Activated CD4-positive, alpha-beta memory T cell treated with anti-CD3 and anti-CD28 coated beads for 36 hours (primary cell): ENCODE measurements at regions not wholly inside any gene's neighbourhood (a gene's known extent, or its start where the extent isn't known, plus 50 kb on each side); places are given as distances from the start of the nearest gene placed in this dataset.

Experiments used
- CTCF ChIA-PET: fragments of 350-600 bp; sonication (Branson Sonifier 250); formaldehyde crosslinking; loops from one replicate; lab custom pipeline; 2021; ENCODE audit warnings: antibody characterized with exemption, inconsistent platforms; lab: Charles Lee
- POLR2A ChIA-PET: fragments of 350-600 bp; sonication (Branson Sonifier 250); formaldehyde crosslinking; loops from one replicate; lab custom pipeline; 2021; ENCODE audit warnings: antibody characterized with exemption; lab: Charles Lee
- DNase-seq: peaks from one replicate; pipeline ENCODE4 v3.0.0-alpha.2; 2020
- H3K27ac Mint-ChIP-seq: one replicate; pipeline ENCODE4 v1.8.0; 2021; ENCODE audit warnings: mixed read lengths
- H3K27me3 Mint-ChIP-seq: one replicate; pipeline ENCODE4 v1.8.0; 2021; ENCODE audit warnings: mixed read lengths
- H3K36me3 Mint-ChIP-seq: one replicate; pipeline ENCODE4 v1.8.0; 2021; ENCODE audit warnings: mixed read lengths
- H3K4me1 Mint-ChIP-seq: one replicate; pipeline ENCODE4 v1.8.0; 2021; ENCODE audit warnings: low read depth, mixed read lengths
- H3K4me3 Mint-ChIP-seq: one replicate; pipeline ENCODE4 v1.8.0; 2021; ENCODE audit warnings: mild to moderate bottlenecking, mixed read lengths
- H3K9me3 Mint-ChIP-seq: one replicate; pipeline ENCODE4 v1.8.0; 2021; ENCODE audit warnings: mixed read lengths
- intact Hi-C: fragments of 100-400 bp; cut with micrococcal nuclease; formaldehyde crosslinking; loops from one replicate; pipeline ENCODE4 v1.15.1; 2023

DNA sequence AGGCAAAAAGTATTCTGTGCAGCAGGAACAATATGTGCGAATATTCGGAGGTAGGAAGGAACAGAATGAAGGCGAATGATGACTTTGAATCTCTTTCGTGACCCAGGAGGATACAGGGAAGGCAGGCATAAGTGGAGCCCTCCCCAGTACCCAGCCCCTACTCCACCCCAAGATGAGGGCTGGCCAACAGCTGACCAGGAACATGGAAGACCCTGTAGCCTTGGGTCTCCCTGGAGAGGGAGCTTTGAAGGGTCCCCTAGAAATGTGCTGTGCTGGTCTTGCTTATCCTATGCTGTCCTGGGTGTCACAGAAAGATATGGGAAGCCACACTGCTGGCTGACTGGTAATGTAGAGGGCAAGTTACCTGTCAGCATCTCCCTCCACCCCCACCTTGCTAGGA lies 113.7 kb upstream of the NCAM1 start:
- CTCF ChIA-PET: no interaction called here
- peaks cover 8% of the 10 kb centered on the region for H3K27me3 Mint-ChIP-seq
- no peaks in the 10 kb centered on the region for H3K4me1 Mint-ChIP-seq
- DNase-seq: no peak
- intact Hi-C loops: no loop called here
- no peak overlapping the region for H3K4me3 Mint-ChIP-seq
- POLR2A ChIA-PET: no interaction called here
- H3K36me3 Mint-ChIP-seq: no peaks in the 10 kb centered on the region
- H3K27ac Mint-ChIP-seq: no peak overlapping the region
- H3K9me3 Mint-ChIP-seq: no peaks in the 10 kb centered on the region

DNA sequence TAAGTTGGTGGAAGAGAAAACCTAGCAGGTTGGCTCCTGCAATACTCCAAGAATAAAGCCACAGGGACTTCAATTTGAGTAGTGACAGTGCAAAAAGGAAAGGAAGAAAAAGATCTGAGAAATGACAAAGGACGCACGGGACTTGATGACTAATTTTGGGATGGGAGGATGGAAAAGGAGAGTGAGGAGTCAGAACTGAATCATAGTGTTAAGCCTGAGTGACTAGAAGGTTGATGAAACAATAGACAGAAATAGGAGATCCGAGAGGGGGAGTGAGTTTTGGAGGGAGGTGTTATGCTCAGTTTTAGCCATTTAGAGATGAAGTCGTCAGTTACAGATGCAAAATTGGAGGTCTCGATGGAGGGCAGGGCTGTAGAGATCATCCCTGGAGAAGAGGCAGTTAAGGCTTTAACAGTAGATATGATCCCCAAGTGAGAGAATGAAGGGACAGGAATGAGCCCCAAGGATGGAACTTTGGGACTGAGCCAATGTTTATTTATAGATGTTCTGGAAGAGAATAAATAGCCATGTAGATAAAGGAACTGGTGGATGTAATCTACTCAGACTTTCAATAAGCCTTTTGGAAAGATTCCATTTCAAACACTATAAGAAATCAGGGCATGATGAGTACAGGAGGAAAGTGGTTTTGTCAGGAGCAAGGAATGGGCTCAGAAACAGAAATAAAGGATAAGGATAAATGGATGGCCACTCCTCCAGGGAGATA lies 108.9 kb upstream of the NCAM1 start:
- Mint-ChIP-seq H3K9me3 (no peaks in the 10 kb centered on the region), H3K27ac (no peak overlapping the region), H3K36me3 (no peaks in the 10 kb centered on the region), H3K27me3 (peaks cover 13% of the 10 kb centered on the region), H3K4me1 (no peaks in the 10 kb centered on the region), H3K4me3 (no peak overlapping the region)
- intact Hi-C loops: no loop called here
- CTCF ChIA-PET: no interaction called here
- POLR2A ChIA-PET: no interaction called here
- DNase-seq: no peak

DNA sequence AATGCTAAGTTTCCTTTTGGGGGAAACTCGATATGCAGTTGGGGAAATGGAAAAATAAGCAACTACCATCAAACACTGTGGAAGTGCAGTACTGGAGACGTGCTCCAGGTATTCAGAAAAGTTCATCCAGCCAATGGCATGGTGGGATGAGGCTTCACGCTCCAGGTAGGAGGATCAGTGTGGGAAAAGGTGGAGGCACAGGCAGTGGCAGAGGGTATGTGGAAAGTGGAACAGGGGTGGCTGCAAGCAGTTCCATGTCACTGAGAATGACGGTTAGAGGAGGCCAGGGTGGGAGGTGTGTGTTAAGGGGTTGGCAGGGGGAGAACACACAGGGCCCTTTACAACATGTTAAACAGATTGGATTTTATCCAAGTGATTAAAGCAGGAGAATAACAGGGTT lies 105.1 kb upstream of the NCAM1 start:
- Mint-ChIP-seq H3K27me3 (peaks cover 13% of the 10 kb centered on the region), H3K9me3 (peaks cover 11% of the 10 kb centered on the region), H3K36me3 (no peaks in the 10 kb centered on the region), H3K27ac (no peak overlapping the region), H3K4me1 (no peaks in the 10 kb centered on the region), H3K4me3 (no peak overlapping the region)
- no peak for DNase-seq
- intact Hi-C loops: no loop called here
- POLR2A ChIA-PET: no interaction called here
- CTCF ChIA-PET: no interaction called here

DNA sequence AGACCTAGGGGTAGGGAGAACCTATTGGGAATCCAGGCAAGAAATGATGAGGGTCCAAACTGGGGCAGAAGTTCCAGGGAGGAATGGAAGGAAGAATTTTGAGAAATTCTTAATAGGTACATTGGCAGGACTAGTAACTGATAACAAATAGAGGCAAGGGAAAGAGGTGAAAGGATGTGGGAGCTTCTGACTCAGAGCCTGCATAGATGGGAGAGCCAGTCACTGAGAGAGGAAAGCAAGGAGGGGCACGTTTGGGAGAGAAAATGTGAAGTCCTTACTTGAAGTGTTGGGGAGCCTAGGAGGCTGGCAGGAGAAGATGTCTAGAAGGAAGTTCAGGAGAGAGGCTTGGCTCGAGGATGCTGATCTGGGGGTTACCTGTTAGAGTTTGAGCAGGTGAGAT lies 104.6 kb upstream of the NCAM1 start:
- CTCF ChIA-PET: no interaction called here

DNA sequence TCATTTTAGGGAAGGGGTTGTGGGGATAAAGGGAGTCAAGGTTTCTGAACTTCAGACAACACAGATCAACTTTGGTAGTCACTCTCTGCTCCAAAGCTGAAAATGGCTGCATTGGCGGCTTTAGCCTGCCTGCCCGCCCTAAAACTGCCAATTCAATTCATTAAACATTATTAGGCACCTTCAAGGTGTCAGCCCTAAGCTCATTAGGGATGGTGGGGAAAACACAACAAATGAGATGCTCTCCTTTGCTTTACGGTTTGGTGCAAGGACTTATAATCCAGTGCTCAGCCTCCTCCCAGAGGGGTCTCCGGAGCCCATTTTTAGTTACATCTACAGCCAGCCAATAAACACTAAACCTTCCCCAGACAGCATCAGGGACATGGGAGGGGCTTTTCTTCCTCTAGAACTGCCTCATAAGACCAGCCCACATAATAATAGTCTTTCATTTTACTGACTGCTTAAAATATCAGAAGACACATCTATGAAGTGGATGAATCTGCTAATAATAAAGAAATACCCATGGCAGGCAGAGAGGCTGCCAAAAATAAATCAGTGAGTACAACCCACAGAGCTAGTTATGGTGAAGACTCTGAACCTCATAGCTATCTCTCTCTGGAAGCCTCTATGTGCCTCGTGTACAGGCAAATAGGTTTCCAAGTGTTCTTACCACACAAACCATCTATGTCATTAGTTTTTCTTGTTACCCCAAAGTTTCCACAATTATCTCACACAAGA lies 102.8 kb upstream of the NCAM1 start:
- CTCF ChIA-PET: no interaction called here
- H3K36me3 Mint-ChIP-seq: no peaks in the 10 kb centered on the region

More for the DNA sequence above, 104.6 kb upstream of the NCAM1 start:
- POLR2A ChIA-PET: no interaction called here
- Mint-ChIP-seq H3K36me3 (no peaks in the 10 kb centered on the region), H3K4me3 (no peak overlapping the region), H3K4me1 (no peaks in the 10 kb centered on the region), H3K9me3 (peaks cover 11% of the 10 kb centered on the region), H3K27me3 (peaks cover 11% of the 10 kb centered on the region), H3K27ac (no peak overlapping the region)
- intact Hi-C loops: no loop called here
- DNase-seq: no peak

DNA sequence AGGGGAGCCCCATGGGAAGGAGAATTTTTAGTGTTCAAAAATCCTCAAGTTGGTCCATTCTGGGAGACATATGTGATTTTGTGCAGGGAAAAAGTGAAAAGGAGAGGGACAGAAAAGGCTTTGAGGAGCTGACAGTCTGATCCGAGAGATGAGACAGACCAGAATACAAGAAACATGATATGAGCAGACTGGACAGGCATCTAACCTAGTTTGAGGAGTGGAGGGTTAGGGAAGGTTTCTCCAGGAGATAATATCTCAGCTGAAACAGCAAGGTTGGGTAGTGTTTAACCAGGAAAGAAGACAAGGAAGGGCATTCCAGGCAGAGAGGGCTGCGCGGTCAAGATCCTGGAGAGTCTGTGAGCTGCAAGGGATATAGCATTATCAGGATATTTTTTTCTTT lies 101.4 kb upstream of the NCAM1 start:
- DNase-seq: no peak
- Mint-ChIP-seq H3K36me3 (no peaks in the 10 kb centered on the region), H3K27me3 (peaks cover 5% of the 10 kb centered on the region), H3K9me3 (peaks cover 18% of the 10 kb centered on the region), H3K27ac (no peak overlapping the region), H3K4me3 (no peak overlapping the region), H3K4me1 (no peaks in the 10 kb centered on the region)
- ChIA-PET CTCF (no interaction called here), POLR2A (no interaction called here)
- intact Hi-C loops: no loop called here

More for the DNA sequence above, 102.8 kb upstream of the NCAM1 start:
- H3K27me3 Mint-ChIP-seq: peaks cover 5% of the 10 kb centered on the region
- no peak for DNase-seq
- peaks cover 18% of the 10 kb centered on the region for H3K9me3 Mint-ChIP-seq
- no peak overlapping the region for H3K27ac Mint-ChIP-seq
- H3K4me3 Mint-ChIP-seq: no peak overlapping the region
- POLR2A ChIA-PET: no interaction called here
- intact Hi-C loops: no loop called here
- no peaks in the 10 kb centered on the region for H3K4me1 Mint-ChIP-seq

DNA sequence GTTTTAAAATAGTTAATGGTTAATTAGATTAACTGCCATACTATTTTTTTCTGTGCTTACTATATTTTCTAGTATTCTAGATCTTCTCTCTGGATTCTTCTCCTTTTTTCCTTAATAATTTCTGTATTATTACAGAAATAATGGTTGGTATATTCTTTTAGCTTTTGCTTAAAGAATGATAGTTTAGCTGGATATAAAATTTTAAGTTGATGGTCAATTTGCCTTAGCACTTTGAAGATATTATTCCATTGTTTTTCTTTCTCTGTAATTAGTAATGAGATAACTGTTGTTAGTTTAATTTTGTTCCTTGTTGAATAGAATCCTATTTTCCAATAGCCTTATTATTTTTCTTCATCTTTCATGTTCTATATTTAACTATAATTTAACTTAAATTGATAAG lies 99.9 kb upstream of the NCAM1 start:
- Mint-ChIP-seq H3K4me1 (no peaks in the 10 kb centered on the region), H3K36me3 (no peaks in the 10 kb centered on the region), H3K27ac (no peak overlapping the region), H3K27me3 (no peaks in the 10 kb centered on the region), H3K4me3 (no peak overlapping the region), H3K9me3 (peaks cover 18% of the 10 kb centered on the region)
- intact Hi-C loops: no loop called here
- ChIA-PET CTCF (no interaction called here), POLR2A (no interaction called here)
- DNase-seq: no peak

DNA sequence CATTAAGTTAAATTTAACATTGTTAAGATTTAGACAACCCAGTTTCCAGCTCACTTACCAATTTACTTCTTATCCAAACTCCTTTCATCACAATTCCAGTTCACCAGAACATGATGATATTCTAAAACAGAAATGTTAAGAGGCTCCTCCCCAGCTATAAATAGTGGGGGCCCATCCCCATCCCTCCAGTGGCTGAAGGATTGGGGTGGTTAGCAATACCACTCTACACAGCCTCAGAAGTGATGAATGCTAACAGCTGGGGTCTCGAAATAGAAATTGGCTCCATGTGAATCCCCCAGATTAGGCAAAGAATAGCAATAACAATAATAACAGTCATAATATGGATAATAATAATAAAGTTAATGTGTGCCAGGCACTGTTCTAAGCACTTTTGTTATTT lies 97.9 kb upstream of the NCAM1 start:
- POLR2A ChIA-PET: no interaction called here
- no peak for DNase-seq
- no peak overlapping the region for H3K4me3 Mint-ChIP-seq
- H3K36me3 Mint-ChIP-seq: no peaks in the 10 kb centered on the region
- no peaks in the 10 kb centered on the region for H3K4me1 Mint-ChIP-seq
- CTCF ChIA-PET: no interaction called here
- no peaks in the 10 kb centered on the region for H3K27me3 Mint-ChIP-seq
- intact Hi-C loops: no loop called here
- H3K9me3 Mint-ChIP-seq: peaks cover 18% of the 10 kb centered on the region
- no peak overlapping the region for H3K27ac Mint-ChIP-seq

DNA sequence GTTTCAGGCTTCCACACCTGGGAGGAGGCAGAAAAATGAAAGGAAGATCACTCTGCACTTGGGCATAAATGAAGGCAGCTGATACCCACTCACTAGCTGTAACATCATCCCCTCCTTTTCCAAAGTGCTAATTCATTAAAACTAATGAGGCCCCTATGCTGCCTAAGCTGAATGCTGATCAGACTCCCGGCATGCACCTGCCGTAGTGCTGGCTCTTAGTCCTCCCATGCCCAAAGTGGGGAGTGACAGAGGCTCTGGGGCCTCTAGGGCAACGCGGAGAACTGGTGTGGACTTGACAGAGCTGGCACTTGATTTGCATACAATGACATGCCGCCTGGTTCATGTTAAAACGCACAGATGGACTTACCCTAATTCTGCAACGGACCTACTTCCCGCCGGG lies 96.5 kb upstream of the NCAM1 start:
- ChIA-PET POLR2A (no interaction called here), CTCF (no interaction called here)
- intact Hi-C loops: no loop called here
- H3K4me1 Mint-ChIP-seq: no peaks in the 10 kb centered on the region
- no peaks in the 10 kb centered on the region for H3K27me3 Mint-ChIP-seq
- H3K4me3 Mint-ChIP-seq: no peak overlapping the region
- no peak for DNase-seq
- H3K36me3 Mint-ChIP-seq: no peaks in the 10 kb centered on the region
- H3K27ac Mint-ChIP-seq: no peak overlapping the region
- peaks cover 15% of the 10 kb centered on the region for H3K9me3 Mint-ChIP-seq

DNA sequence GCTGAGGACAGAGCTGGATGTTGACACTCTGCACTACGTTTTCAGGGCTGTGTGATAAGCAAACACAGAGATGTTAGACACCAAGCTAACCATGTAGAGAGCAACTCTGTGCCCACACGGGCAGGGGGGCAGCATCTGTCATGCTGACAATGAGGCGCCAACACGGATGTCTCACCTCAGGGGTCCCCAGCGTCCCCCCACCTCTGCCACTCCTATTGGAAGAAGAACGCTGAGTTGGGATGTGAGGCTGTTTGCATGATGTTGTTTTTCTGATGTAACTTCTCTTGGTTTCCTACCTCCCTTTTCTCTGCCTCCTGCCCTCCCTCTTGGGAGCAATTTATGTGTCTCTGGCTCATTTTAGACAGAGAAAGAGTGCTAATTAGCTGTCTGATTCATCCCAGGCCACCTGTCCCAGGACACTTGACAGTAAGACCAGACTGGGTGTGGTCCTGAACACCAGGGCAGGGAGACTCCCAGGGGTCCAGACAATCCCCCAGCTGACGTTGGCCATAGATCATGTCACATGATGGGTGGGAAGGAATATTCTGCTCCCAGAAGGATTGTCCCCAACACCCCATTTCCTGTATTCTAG lies 89.2 kb upstream of the NCAM1 start:
- H3K27ac Mint-ChIP-seq: no peak overlapping the region
- no peak overlapping the region for H3K4me3 Mint-ChIP-seq
- POLR2A ChIA-PET: no interaction called here

DNA sequence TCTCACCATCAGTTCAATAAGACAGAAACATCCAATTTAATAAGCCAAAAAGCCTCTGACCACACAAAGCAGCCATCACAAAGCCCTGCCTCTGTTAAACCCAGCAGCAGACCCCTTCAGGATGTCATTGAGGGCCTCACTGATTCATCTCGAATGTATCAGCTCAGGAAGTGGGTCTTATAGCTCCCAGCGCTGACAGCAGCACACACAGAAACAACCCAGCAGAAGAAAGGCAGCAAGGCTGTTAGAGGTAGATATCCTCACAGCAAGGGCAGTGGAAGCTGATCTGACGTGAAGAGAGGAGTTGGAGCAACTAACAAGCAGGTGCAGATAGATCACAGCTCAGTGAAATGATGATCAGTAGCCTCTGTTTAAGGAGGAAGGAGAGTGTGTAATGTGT lies 86.2 kb upstream of the NCAM1 start:
- H3K36me3 Mint-ChIP-seq: no peaks in the 10 kb centered on the region
- ChIA-PET CTCF (no interaction called here), POLR2A (no interaction called here)
- no peak overlapping the region for H3K27ac Mint-ChIP-seq
- no peak for DNase-seq
- H3K9me3 Mint-ChIP-seq: no peaks in the 10 kb centered on the region
- H3K4me1 Mint-ChIP-seq: no peaks in the 10 kb centered on the region
- no peak overlapping the region for H3K4me3 Mint-ChIP-seq
- intact Hi-C loops: no loop called here
- H3K27me3 Mint-ChIP-seq: peaks cover 10% of the 10 kb centered on the region

More for the DNA sequence above, 89.2 kb upstream of the NCAM1 start:
- DNase-seq: no peak
- Mint-ChIP-seq H3K4me1 (no peaks in the 10 kb centered on the region), H3K36me3 (no peaks in the 10 kb centered on the region), H3K9me3 (no peaks in the 10 kb centered on the region), H3K27me3 (peaks cover 10% of the 10 kb centered on the region)
- intact Hi-C loops: no loop called here
- CTCF ChIA-PET: no interaction called here

DNA sequence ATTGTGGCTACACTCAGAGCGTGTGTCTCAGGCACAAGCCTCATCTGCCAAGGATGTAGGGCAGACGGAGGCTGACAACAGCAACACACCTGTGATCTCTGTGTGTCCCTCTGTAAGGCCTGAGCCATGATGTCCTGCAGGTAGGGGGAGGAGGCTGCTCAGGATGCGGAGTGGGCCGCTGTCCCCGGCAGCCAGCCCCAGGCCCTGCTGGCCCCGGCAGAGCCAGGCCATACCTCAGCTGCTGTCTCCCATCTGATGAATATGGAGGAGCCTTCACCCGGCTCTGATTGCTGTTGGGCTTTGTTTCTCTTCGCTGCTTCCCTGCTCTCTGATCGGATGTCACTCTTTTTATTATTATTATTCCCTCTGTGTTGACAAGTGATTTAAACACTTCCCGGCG lies 83.6 kb upstream of the NCAM1 start:
- peaks cover 8% of the 10 kb centered on the region for H3K27me3 Mint-ChIP-seq
- H3K36me3 Mint-ChIP-seq: no peaks in the 10 kb centered on the region
- no peaks in the 10 kb centered on the region for H3K4me1 Mint-ChIP-seq
- no peak for DNase-seq
- CTCF ChIA-PET: no interaction called here
- POLR2A ChIA-PET: no interaction called here
- intact Hi-C loops: no loop called here
- H3K4me3 Mint-ChIP-seq: no peak overlapping the region
- no peaks in the 10 kb centered on the region for H3K9me3 Mint-ChIP-seq
- H3K27ac Mint-ChIP-seq: no peak overlapping the region
